Ascending aorta (tissue), 2 donors: ENCODE measurements at regions not wholly inside any gene's neighbourhood (a gene's known extent, or its start where the extent isn't known, plus 50 kb on each side); places are given as distances from the start of the nearest gene placed in this dataset.

Source experiments
- DNase-seq, 2 donors: peaks; one replicate each; pipeline ENCODE4 v3.0.0-alpha.2; 2019; ENCODE audit warnings: low spot score in 2 of 2
- H3K27ac ChIP-seq, 2 donors: fragments of 200-600 bp; sonication (generic); one replicate each; pipeline ENCODE4 v1.5.1; 2016 to 2017; ENCODE audit warnings: mild to moderate bottlenecking in 1 of 2
- H3K27me3 ChIP-seq: fragments of 200-600 bp; sonication (generic); one replicate; pipeline ENCODE4 v1.5.1; 2017
- H3K36me3 ChIP-seq, 2 donors: fragments of 200-600 bp; sonication (generic); one replicate each; pipeline ENCODE4 v1.5.1; 2016
- H3K4me1 ChIP-seq, 2 donors: fragments of 200-600 bp; sonication (generic); one replicate each; pipeline ENCODE4 v1.5.1; 2016 to 2017; ENCODE audit warnings: mild to moderate bottlenecking in 1 of 2
- H3K4me3 ChIP-seq, 2 donors: fragments of 200-600 bp; sonication (generic); one replicate each; pipeline ENCODE4 v1.5.1; 2016 to 2017; ENCODE audit warnings: mild to moderate bottlenecking in 1 of 2
- H3K9me3 ChIP-seq, 2 donors: fragments of 200-600 bp; sonication (generic); one replicate each; pipeline ENCODE4 v1.5.1; 2016
- intact Hi-C: fragments of 100-400 bp; cut with DNase I; formaldehyde crosslinking; loops from one replicate; pipeline ENCODE4 v1.15.1; 2023
- TF ChIP-seq, protein P1 (sequence below), 3 experiments: fragments of 200-600 bp in 2 of 3; fragments of 450-650 bp in 1 of 3; sonication (generic) in 2 of 3; IDR thresholded peaks; one replicate each; pipeline ENCODE4 v1.5.1; 2016 to 2019; ENCODE audit warnings: antibody characterized with exemption in 3 of 3, mild to moderate bottlenecking in 1 of 3, moderate library complexity in 1 of 3

- Histone ChIP-seq H3K9me3 (no peaks in the 10 kb centered on the region), H3K4me3 (no peak overlapping the region), H3K4me1 (no peaks in the 10 kb centered on the region), H3K36me3 (no peaks in the 10 kb centered on the region), H3K27me3 (no peaks in the 10 kb centered on the region), H3K27ac (no peak overlapping the region)
- intact Hi-C loops: no loop called here
- TF ChIP-seq, protein P1, sequence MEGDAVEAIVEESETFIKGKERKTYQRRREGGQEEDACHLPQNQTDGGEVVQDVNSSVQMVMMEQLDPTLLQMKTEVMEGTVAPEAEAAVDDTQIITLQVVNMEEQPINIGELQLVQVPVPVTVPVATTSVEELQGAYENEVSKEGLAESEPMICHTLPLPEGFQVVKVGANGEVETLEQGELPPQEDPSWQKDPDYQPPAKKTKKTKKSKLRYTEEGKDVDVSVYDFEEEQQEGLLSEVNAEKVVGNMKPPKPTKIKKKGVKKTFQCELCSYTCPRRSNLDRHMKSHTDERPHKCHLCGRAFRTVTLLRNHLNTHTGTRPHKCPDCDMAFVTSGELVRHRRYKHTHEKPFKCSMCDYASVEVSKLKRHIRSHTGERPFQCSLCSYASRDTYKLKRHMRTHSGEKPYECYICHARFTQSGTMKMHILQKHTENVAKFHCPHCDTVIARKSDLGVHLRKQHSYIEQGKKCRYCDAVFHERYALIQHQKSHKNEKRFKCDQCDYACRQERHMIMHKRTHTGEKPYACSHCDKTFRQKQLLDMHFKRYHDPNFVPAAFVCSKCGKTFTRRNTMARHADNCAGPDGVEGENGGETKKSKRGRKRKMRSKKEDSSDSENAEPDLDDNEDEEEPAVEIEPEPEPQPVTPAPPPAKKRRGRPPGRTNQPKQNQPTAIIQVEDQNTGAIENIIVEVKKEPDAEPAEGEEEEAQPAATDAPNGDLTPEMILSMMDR (IDR thresholded peaks at IDR 0.05): no peak
- DNase-seq: no peak
These were observed 97.6 kb downstream of the LSM3 start for GRCh38 chr3:14275962-14276909.

DNA sequence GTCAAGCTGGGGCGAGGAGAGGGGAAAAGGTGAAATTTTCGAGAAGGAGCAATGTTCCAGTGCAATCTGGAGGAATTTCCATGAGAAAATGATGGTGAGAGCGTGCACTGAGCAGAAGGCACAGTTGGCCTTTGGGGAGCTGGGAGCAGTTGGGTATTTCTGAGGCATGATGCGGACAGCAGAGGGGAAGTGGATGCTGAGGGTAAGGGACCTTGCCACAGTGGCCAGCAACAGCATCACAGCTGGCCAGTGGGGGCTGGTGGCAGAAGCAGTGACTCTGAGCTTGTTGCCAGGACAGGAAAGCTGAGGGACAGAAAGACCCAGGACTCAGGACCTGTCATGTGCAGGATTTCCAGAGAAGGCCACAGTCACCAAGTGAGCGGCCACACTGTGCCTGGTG, 98.9 kb downstream of the LSM3 start:
- H3K4me1 ChIP-seq: no peaks in the 10 kb centered on the region
- H3K4me3 ChIP-seq: no peak overlapping the region
- no peaks in the 10 kb centered on the region for H3K36me3 ChIP-seq
- H3K9me3 ChIP-seq: no peaks in the 10 kb centered on the region
- no peak for DNase-seq
- TF ChIP-seq, protein P1 (IDR thresholded peaks at IDR 0.05): no peak
- H3K27ac ChIP-seq: no peak overlapping the region
- H3K27me3 ChIP-seq: no peaks in the 10 kb centered on the region
- intact Hi-C loops: no loop called here

- H3K27ac ChIP-seq: no peak overlapping the region
- H3K4me1 ChIP-seq: no peaks in the 10 kb centered on the region
- no peaks in the 10 kb centered on the region for H3K27me3 ChIP-seq
- intact Hi-C loops: no loop called here
- no peaks in the 10 kb centered on the region for H3K9me3 ChIP-seq
- DNase-seq: no peak
- no peaks in the 10 kb centered on the region for H3K36me3 ChIP-seq
- TF ChIP-seq, protein P1 (IDR thresholded peaks at IDR 0.05): no peak
- no peak overlapping the region for H3K4me3 ChIP-seq
These were observed 99.7 kb downstream of the LSM3 start for GRCh38 chr3:14278265-14278798.

DNA sequence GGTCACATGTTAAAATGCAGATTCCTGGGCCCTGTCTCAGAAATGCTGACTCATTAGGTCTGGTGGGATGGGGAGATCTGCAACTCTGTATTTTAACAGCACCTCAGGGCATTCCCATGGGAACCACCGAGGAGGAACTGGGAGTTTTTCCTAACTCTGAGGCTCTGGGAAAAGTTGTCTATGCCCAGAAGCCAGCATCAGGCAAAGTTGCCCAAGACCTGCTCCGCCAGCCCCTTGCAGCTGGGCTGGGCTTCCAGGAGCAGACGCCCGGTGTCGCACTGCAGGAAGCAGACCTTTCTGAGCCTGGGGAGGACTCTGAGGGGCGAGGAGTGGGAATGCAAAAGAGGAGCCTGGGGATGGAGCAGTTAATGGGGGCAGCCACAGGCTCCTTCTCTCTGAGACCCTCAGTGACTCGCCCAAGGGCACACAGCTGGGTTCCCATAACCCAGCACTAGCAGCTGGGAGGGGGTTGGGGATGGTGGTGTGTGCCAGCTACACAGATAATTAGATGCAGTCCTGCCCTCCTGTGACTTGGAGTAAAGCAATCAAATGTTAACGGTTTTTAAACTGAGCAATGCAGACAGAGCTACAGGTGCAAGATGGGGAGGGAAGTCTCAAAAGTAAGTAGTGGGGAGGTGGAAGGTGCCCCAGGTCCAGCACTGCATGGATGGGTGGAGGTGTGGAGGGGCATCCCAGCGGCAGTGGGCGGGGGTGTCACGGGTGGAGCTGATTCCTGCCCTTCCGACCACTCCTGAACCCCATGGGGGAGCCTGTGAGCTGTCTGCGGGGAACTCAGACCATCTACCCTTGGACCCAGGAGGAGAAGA, 100.4 kb downstream of the LSM3 start:
- Histone ChIP-seq H3K4me1 (no peaks in the 10 kb centered on the region), H3K9me3 (no peaks in the 10 kb centered on the region), H3K27ac (no peak overlapping the region), H3K4me3 (no peak overlapping the region), H3K36me3 (no peaks in the 10 kb centered on the region), H3K27me3 (no peaks in the 10 kb centered on the region)
- intact Hi-C loops: no loop called here
- TF ChIP-seq, protein P1 (IDR thresholded peaks at IDR 0.05): no peak
- no peak for DNase-seq

GRCh38 chr3:14279626-14280061, 101.0 kb downstream of the LSM3 start:
- no peak overlapping the region for H3K27ac ChIP-seq
- intact Hi-C loops: no loop called here
- no peak overlapping the region for H3K4me3 ChIP-seq
- H3K27me3 ChIP-seq: no peaks in the 10 kb centered on the region
- no peaks in the 10 kb centered on the region for H3K4me1 ChIP-seq
- H3K9me3 ChIP-seq: no peaks in the 10 kb centered on the region
- no peak for DNase-seq
- no peaks in the 10 kb centered on the region for H3K36me3 ChIP-seq
- TF ChIP-seq, protein P1 (IDR thresholded peaks at IDR 0.05): no peak
